Brain pericyte (primary cell): ENCODE measurements at regions not wholly inside any gene's neighbourhood (a gene's known extent, or its start where the extent isn't known, plus 50 kb on each side); places are given as distances from the start of the nearest gene placed in this dataset.
"Not testable (repeated sequence)": the region's sequence is repeated elsewhere in the genome, so short reads cannot be mapped to it uniquely, and the experiment has no call there.

Experiments used
- DNase-seq: peaks from one replicate; pipeline ENCODE4 v3.0.0-alpha.2; 2012; ENCODE audit warnings: low read depth, low spot score

- peak; percentile 65 for DNase-seq
These were observed 51.0 kb upstream of the LIFR start for GRCh38 chr5:38607396-38607795.

GRCh38 chr5:38607930-38608564 is 51.6 kb upstream of the LIFR start:
- no peak for DNase-seq

GRCh38 chr5:38608874-38609273 is 52.4 kb upstream of the LIFR start:
- no peak for DNase-seq

DNA sequence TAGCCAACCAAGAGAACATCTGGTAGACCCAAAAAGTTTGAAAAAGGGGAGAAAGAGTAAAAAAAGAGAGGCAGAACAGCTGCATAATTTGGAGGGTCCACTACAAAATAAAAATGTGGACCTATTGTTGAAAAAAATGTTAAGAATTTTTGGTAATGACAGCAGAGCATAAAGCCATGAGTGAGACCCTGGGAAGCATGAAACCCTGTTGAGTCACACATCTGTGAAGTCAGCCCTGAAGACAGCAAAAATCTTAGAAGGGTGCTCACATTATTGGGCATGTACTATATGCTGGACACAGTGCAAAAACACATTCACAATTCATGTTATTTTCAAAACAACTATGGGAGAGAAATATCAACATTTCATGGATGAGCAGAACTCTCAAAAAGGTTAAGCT is 56.4 kb upstream of the LIFR start:
- no peak for DNase-seq

GRCh38 chr5:38613490-38613889 is 57.0 kb upstream of the LIFR start:
- no peak for DNase-seq

GRCh38 chr5:38613992-38614836 is 57.8 kb upstream of the LIFR start:
- DNase-seq = no peak

GRCh38 chr5:38615042-38615441 is 58.6 kb upstream of the LIFR start:
- no peak for DNase-seq

- DNase-seq = no peak
These were observed 59.6 kb upstream of the LIFR start for GRCh38 chr5:38615981-38616451.

DNA sequence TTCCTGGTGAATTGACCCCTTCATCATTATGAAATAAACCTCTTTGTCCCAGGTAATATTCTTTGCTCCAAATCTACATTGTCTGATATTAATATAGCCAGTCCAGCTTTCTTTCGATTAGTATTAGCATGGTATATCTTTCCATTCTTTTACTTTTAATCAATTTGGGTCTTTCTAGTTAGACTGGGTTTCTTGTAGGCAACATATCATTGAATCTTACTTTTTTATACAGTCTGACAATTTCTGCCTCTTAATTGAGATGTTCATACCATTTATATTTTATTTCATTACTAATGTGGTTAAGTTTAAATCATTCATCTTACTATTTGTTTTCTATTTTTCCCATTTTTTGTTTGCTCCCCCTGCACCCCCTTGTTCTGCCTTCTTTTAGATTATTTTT is 61.7 kb upstream of the LIFR start:
- no peak for DNase-seq

GRCh38 chr5:38621331-38621730 is 64.9 kb upstream of the LIFR start:
- DNase-seq = no peak

- DNase-seq = no peak
These were observed 65.5 kb upstream of the LIFR start for GRCh38 chr5:38621840-38622437.

GRCh38 chr5:38622723-38623129 is 66.3 kb upstream of the LIFR start:
- DNase-seq = no peak

- not testable (repeated sequence) for DNase-seq
These were observed 68.1 kb upstream of the LIFR start for GRCh38 chr5:38624541-38624940.

GRCh38 chr5:38631376-38631775 is 74.9 kb upstream of the LIFR start:
- not testable (repeated sequence) for DNase-seq

- no peak for DNase-seq
These were observed 78.3 kb upstream of the LIFR start for GRCh38 chr5:38634568-38635369.

DNA sequence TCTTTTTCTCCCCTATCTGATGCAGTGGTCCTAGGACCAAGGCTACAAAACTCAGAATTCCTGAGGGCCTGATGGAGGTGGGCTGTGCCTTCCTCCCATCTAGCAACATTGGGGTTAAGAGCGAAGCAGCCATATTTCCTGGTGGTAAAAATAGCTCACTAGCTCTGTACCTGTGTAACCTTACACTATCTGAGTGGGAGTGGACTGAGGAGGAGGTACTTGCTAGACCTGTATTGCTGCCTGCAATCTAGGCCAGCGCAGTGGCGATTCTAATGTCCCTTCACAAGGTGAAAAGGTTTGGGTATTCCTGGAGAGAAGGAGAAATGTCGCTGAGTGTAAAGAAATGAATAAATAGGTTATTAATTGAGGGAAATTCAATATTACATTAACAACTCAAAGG is 80.2 kb upstream of the LIFR start:
- DNase-seq = no peak

GRCh38 chr5:38638656-38639055 is 82.2 kb upstream of the LIFR start:
- DNase-seq = no peak

DNA sequence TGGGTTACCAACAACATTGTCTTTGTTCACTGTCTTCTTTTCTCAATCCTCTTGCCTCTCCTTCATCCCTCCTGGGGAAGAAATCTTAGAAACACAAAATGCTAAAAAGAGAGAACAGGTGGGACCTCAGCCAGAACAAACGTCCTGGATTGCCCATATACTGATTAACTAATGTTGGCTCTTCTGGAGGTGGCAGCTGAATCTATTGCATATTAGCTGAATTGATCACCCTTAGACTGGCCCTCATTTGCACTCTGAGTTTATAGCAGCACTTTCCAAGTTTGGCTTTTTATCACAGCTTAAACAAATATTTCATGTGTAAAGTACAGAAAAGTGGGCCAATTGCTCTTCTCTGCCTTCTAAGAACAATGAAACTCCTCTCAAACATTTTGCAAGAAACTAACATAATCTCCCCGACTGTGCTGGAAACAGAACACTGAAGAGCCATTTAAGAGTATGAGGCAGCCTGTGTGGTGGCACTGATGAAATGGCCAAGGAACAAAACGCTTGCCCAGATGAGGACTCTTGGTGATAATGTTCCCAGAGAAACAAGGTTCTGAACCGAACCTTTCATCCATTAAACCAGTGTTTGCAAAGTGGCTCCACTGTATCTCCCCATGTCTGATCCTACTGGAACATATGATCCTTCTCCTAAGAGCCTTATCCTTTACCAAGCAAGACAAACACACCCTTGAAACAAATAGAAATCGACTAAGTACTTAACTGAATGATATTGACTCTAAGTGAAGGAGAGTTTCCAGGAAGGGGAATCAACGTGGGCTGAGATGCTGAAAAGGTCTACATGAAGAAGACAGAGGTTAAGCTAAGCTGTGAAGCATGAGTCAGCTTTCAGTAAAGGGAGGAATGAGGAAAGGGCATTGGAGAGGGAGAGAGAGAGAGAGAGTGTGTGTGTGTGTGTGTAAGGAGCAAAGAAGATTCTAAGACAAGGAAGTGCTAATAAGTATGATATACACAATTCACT is 83.2 kb upstream of the LIFR start:
- no peak for DNase-seq

GRCh38 chr5:38641003-38641402 is 84.6 kb upstream of the LIFR start:
- no peak for DNase-seq

DNA sequence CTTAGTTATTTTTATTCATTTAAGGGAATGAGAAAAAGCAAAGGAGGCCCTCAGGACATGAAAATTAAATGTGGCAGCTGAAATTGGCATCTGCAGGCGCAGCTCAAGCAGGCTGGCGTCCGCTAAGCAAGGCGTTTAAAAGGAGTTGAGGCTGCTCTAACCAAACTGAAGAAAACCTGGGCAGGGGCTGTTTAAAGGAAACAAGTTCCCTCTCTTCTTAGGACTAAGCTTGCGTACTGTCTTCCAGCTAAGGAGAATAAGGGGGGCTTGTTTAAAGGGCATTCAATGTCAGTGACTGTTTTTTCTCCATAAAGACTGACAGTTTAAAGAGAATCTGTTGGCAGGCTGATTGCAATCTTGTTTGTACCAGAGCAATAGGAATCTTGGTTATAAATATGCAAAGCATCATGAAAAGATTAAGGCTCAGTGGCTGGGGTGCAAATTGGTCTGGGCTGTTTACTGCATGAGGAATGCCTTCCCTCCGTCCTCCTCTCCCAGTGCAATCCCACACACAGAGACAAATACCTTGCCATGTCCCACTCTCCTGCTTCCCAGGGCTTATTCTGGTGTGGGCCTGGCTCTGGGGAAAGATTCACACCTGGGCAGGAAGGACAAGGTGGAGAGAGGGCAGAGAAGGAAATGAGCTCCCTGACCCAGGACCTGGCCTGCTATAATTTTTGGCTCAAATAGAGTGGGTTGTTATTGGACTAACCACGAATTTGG is 85.9 kb upstream of the LIFR start:
- no peak for DNase-seq
